IMR-90 (cell line): ENCODE measurements at regions not wholly inside any gene's neighbourhood (a gene's known extent, or its start where the extent isn't known, plus 50 kb on each side); places are given as distances from the start of the nearest gene placed in this dataset.
A peak's percentile ranks its signal among the peaks of the same experiment; 100 is the strongest.

Experiments used
- ATAC-seq: fragments of 200-7000 bp; cut with Tn5 transposase; 2 replicates; pipeline ENCODE4 v1.9.1; 2020; ENCODE audit warnings: low read depth, mild to moderate bottlenecking, moderate library complexity
- BruUV-seq: library from RNA; stranded (reverse); fragments of 400-500 nt; replicated peaks from 2 replicates; lab custom pipeline; 2021; lab: Mats Ljungman, UMichigan
- CTCF ChIA-PET: fragments of 300-600 bp; formaldehyde crosslinking; extraction: SDS; loops from one replicate; lab custom pipeline; 2021; ENCODE audit warnings: antibody characterized with exemption; lab: Yijun Ruan, JAX
- POLR2A ChIA-PET: fragments of 300-600 bp; sonication (Branson Sonifier 250); formaldehyde crosslinking; loops from one replicate; lab custom pipeline; 2022; ENCODE audit warnings: antibody characterized with exemption; ENCODE audit not compliant: unreplicated experiment; lab: Charles Lee
- DNase-seq: peaks from one replicate; pipeline ENCODE4 v3.0.0; 2013
- H2AFZ ChIP-seq: replicated peaks from 2 replicates; pipeline ENCODE3; 2013; ENCODE audit warnings: low read length, mild to moderate bottlenecking; ENCODE audit not compliant: poor library complexity
- H2AK5ac ChIP-seq: 2 replicates; pipeline ENCODE4 v1.6.1; 2013; ENCODE audit warnings: low read depth, low read length, inconsistent platforms
- H2AK9ac ChIP-seq: replicated peaks from 2 replicates; pipeline ENCODE3; 2013; ENCODE audit warnings: mild to moderate bottlenecking, low read depth, low read length, moderate library complexity; ENCODE audit not compliant: poor library complexity
- H2BK120ac ChIP-seq: 2 replicates; pipeline ENCODE4 v1.6.1; 2013; ENCODE audit warnings: low read depth, low read length, inconsistent platforms
- H2BK15ac ChIP-seq: 3 replicates; pipeline ENCODE4 v1.6.1; 2013; ENCODE audit warnings: low read depth, low read length, inconsistent platforms
- H2BK20ac ChIP-seq: 2 replicates; pipeline ENCODE4 v1.6.1; 2013; ENCODE audit warnings: low read depth, mild to moderate bottlenecking, inconsistent platforms, low read length, moderate library complexity
- H2BK5ac ChIP-seq: 2 replicates; pipeline ENCODE4 v1.6.1; 2013; ENCODE audit warnings: mild to moderate bottlenecking, low read depth, low read length, inconsistent platforms; ENCODE audit not compliant: poor library complexity, severe bottlenecking
- H3K14ac ChIP-seq: replicated peaks from 2 replicates; pipeline ENCODE4 v1.6.1; 2013; ENCODE audit warnings: low read depth, low read length, inconsistent platforms
- H3K18ac ChIP-seq: 2 replicates; pipeline ENCODE4 v1.6.1; 2013; ENCODE audit warnings: low read depth, low read length, control low read depth
- H3K23ac ChIP-seq: 2 replicates; pipeline ENCODE4 v1.6.1; 2013; ENCODE audit warnings: low read depth, low read length, inconsistent platforms
- H3K27ac ChIP-seq: 2 replicates; pipeline ENCODE4 v1.5.1; 2013; ENCODE audit warnings: mild to moderate bottlenecking, control low read depth, low read length; ENCODE audit not compliant: insufficient read depth
- H3K27me3 ChIP-seq: 2 replicates; pipeline ENCODE4 v1.6.1; 2013; ENCODE audit warnings: low read length; ENCODE audit not compliant: control insufficient read depth, insufficient read depth
- H3K36me3 ChIP-seq: 2 replicates; pipeline ENCODE4 v1.6.1; 2013; ENCODE audit warnings: low read length, mixed read lengths; ENCODE audit not compliant: control insufficient read depth, insufficient read depth
- H3K4ac ChIP-seq: 2 replicates; pipeline ENCODE4 v1.6.1; 2013; ENCODE audit warnings: low read depth, low read length, inconsistent platforms
- H3K4me1 ChIP-seq: 2 replicates; pipeline ENCODE4 v1.6.1; 2013; ENCODE audit warnings: low read length, mixed read lengths; ENCODE audit not compliant: control insufficient read depth, insufficient read depth
- H3K4me2 ChIP-seq: 2 replicates; pipeline ENCODE4 v1.6.1; 2013; ENCODE audit warnings: low read depth, mild to moderate bottlenecking, control low read depth, low read length, moderate library complexity
- H3K4me3 ChIP-seq: 2 replicates; pipeline ENCODE4 v1.5.1; 2013; ENCODE audit warnings: low read depth, mild to moderate bottlenecking, control low read depth, low read length, moderate library complexity; ENCODE audit not compliant: insufficient read depth
- H3K56ac ChIP-seq: 2 replicates; pipeline ENCODE4 v1.6.1; 2013; ENCODE audit warnings: low read length, inconsistent platforms; ENCODE audit not compliant: insufficient read depth; ENCODE audit errors: extremely low read depth
- H3K79me1 ChIP-seq, 2 experiments: 2 replicates each; pipeline ENCODE4 v1.6.1; 2013; ENCODE audit warnings: low read length in 2 of 2, inconsistent platforms in 1 of 2, low read depth in 1 of 2
- H3K9ac ChIP-seq: 2 replicates; pipeline ENCODE4 v1.6.1; 2013; ENCODE audit warnings: low read depth, low read length, control low read depth
- H3K9me1 ChIP-seq: 2 replicates; pipeline ENCODE4 v1.6.1; 2013; ENCODE audit warnings: low read length, inconsistent platforms; ENCODE audit not compliant: insufficient read depth
- H3K9me3 ChIP-seq: 2 replicates; pipeline ENCODE4 v1.6.1; 2013; ENCODE audit warnings: low read length; ENCODE audit not compliant: control insufficient read depth, insufficient read depth
- H4K20me1 ChIP-seq: 2 replicates; pipeline ENCODE4 v1.6.1; 2013; ENCODE audit warnings: low read length, inconsistent platforms; ENCODE audit not compliant: insufficient read depth
- H4K5ac ChIP-seq: 2 replicates; pipeline ENCODE4 v1.6.1; 2013; ENCODE audit warnings: mild to moderate bottlenecking, low read depth, low read length, control low read depth
- H4K8ac ChIP-seq, 2 experiments: 2 replicates each; pipeline ENCODE4 v1.6.1; 2013; ENCODE audit warnings: low read depth in 2 of 2, low read length in 2 of 2, control low read depth in 1 of 2, inconsistent platforms in 1 of 2
- H4K91ac ChIP-seq: 2 replicates; pipeline ENCODE4 v1.6.1; 2013; ENCODE audit warnings: low read depth, low read length, inconsistent platforms; ENCODE audit not compliant: insufficient read depth
- BHLHE40 ChIP-seq: fragments of 150-350 bp; IDR thresholded peaks from 2 replicates; pipeline ENCODE4 v1.6.1; 2016; ENCODE audit warnings: mild to moderate bottlenecking, low read depth, low read length
- CEBPB ChIP-seq: IDR thresholded peaks from 2 replicates; pipeline ENCODE4 v1.6.1; 2012; ENCODE audit warnings: low read depth, low read length, improper control_type of control experiment
- FOS ChIP-seq: fragments of 150-350 bp; IDR thresholded peaks from 2 replicates; pipeline ENCODE4 v1.6.1; 2016; ENCODE audit warnings: low read depth, low read length
- MAFK ChIP-seq: IDR thresholded peaks from 2 replicates; pipeline ENCODE4 v1.6.1; 2012; ENCODE audit warnings: low read depth, low read length, improper control_type of control experiment
- MAZ ChIP-seq: IDR thresholded peaks from 2 replicates; pipeline ENCODE4 v1.6.1; 2012; ENCODE audit warnings: low read depth, mild to moderate bottlenecking, low read length, improper control_type of control experiment, moderate library complexity, borderline replicate concordance
- MXI1 ChIP-seq: IDR thresholded peaks from 2 replicates; pipeline ENCODE4 v1.6.1; 2012; ENCODE audit warnings: low read depth, mild to moderate bottlenecking, low read length, moderate library complexity, borderline replicate concordance
- NFE2L2 ChIP-seq: fragments of 150-350 bp; IDR thresholded peaks from 2 replicates; pipeline ENCODE4 v1.6.1; 2016; ENCODE audit warnings: low read depth, mild to moderate bottlenecking, low read length
- RAD21 ChIP-seq: IDR thresholded peaks from 2 replicates; pipeline ENCODE4 v1.6.1; 2012; ENCODE audit warnings: low read length, improper control_type of control experiment
- RFX5 ChIP-seq: IDR thresholded peaks from 2 replicates; pipeline ENCODE4 v1.8.0; 2012; ENCODE audit warnings: low read depth, mild to moderate bottlenecking, low read length, moderate library complexity
- USF2 ChIP-seq: fragments of 150-350 bp; IDR thresholded peaks from 2 replicates; pipeline ENCODE4 v1.6.1; 2017; ENCODE audit warnings: mild to moderate bottlenecking, antibody characterized with exemption, low read length, low read depth
- WGBS, 2 experiments: methylation state at CpG; one replicate each; pipeline versions ENCODE4 v1.1.5 to v1.1.7; 2013; ENCODE audit warnings: missing lambda C conversion rate in 2 of 2; ENCODE audit not compliant: insufficient read length in 1 of 2; ENCODE audit errors: extremely low coverage in 2 of 2; 5-methylcytosine and 5-hydroxymethylcytosine counted together
- dilution Hi-C: fragments of 300-500 bp; cut with HindIII; formaldehyde crosslinking; loops from one replicate; pipeline ENCODE4 v1.14.3; 2018; ENCODE audit warnings: low sequenced_read_pairs; ENCODE audit not compliant: unreplicated experiment
- in situ Hi-C: fragments of 300-500 bp; cut with MboI; formaldehyde crosslinking; loops from 3 replicates; pipeline ENCODE4 v1.14.3; 2019; ENCODE audit warnings: low sequenced_read_pairs, inconsistent platforms, mixed read lengths
- intact Hi-C: fragments of 100-400 bp; cut with micrococcal nuclease; formaldehyde crosslinking; loops from 2 replicates; pipeline ENCODE4 v1.10.0; 2022

GRCh38 chr6:140253096-140253495 is 878.6 kb upstream of the CITED2 start:
- H3K4ac ChIP-seq: no peak overlapping the region
- POLR2A ChIA-PET: no interaction called here
- H4K8ac ChIP-seq: no peak overlapping the region
- ATAC-seq (no peak), DNase-seq (peak; percentile 52)
- BruUV-seq: no TSS peak
- no peak overlapping the region for H3K18ac ChIP-seq
- H3K9me1 ChIP-seq: no peaks in the 10 kb centered on the region
- H3K27me3 ChIP-seq: no peaks in the 10 kb centered on the region
- in situ Hi-C loops (no loop called here), dilution Hi-C loops (no loop called here), intact Hi-C loops (no loop called here)
- H3K56ac ChIP-seq: no peak overlapping the region
- TF ChIP-seq MXI1 (no peak), BHLHE40 (no peak), USF2 (no peak), RAD21 (no peak), MAZ (no peak), FOS (no peak), CEBPB (no peak), NFE2L2 (no peak), RFX5 (no peak), MAFK (no peak)
- H4K5ac ChIP-seq: no peak overlapping the region
- no peak overlapping the region for H3K27ac ChIP-seq
- no peak overlapping the region for H2BK120ac ChIP-seq
- CTCF ChIA-PET: no interaction called here
- no peaks in the 10 kb centered on the region for H3K36me3 ChIP-seq
- no peaks in the 10 kb centered on the region; the same call in 1 of the 2 replicates for H3K4me1 ChIP-seq
- H4K20me1 ChIP-seq: no peaks in the 10 kb centered on the region
- H2AFZ ChIP-seq: no peak overlapping the region
- no peak overlapping the region for H4K91ac ChIP-seq
- H2AK9ac ChIP-seq: no peak overlapping the region
- no peak overlapping the region for H3K9ac ChIP-seq
- no peak overlapping the region for H2AK5ac ChIP-seq
- no peak overlapping the region for H3K4me2 ChIP-seq
- H3K14ac ChIP-seq: no peak overlapping the region
- H3K23ac ChIP-seq: no peak overlapping the region
- H2BK15ac ChIP-seq: no peak overlapping the region
- H2BK5ac ChIP-seq: no peak overlapping the region
- H2BK20ac ChIP-seq: no peak overlapping the region
- H3K4me3 ChIP-seq: no peak overlapping the region
- no CpG with 5 or more reads among the region's 1 CpG for WGBS, 2 experiments
- no peaks in the 10 kb centered on the region for H3K79me1 ChIP-seq
- H3K9me3 ChIP-seq: no peaks in the 10 kb centered on the region
